ENCODE measurements at regions not wholly inside any gene's neighbourhood (a gene's known extent, or its start where the extent isn't known, plus 50 kb on each side); places are given as distances from the start of the nearest gene placed in this dataset.

DNA sequence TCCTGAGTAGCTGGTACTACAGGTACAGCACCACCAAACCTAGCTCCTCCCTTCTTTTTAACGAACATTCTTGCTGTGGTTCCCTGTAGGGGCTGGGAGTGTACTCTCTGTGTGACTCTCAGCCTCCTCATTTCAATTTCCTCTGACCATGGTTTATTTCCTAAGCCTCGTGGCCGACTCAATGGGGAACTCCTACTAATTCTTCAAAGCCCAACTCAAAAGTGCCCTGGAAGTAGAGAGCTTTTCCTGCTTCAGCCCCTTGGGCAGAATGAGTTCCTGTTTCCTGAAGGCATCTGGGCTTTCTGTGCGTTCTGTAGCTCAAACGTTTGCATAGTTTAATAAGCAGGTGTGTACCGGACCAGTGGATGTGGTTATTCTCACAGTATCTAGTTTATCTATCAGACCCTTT lies 70.9 kb upstream of the ACOT11 start:
- intact Hi-C loops (cut with DNase I), result no loop called here
- no peak for TF ChIP-seq CTCF (IDR thresholded peaks at IDR 0.05)
- H3K27me3 ChIP-seq, result peaks cover 0 to 26% (median 10%) of the 10 kb centered on the region in 7 donors

GRCh38 chr1:54476530-54477109 lies 70.4 kb upstream of the SSBP3 start:
- 82 to 83% methylated on average over 3 to 4 of the region's 4 CpGs for WGBS, 2 donors

More for the DNA sequence above, 70.9 kb upstream of the ACOT11 start:
- H3K4me1 ChIP-seq, result peaks cover 3 to 48% (median 8%) of the 10 kb centered on the region in 9 donors
- H3K4me3 ChIP-seq, result no peak overlapping the region
- H3K9me3 ChIP-seq, result no peaks in the 10 kb centered on the region
- ATAC-seq (no peak), DNase-seq (no peak)
- 58 to 72% methylated on average over 6 of the region's 6 CpGs for whole genome bisulfite sequencing, 2 donors
- no peak overlapping the region for H3K27ac ChIP-seq
- H3K36me3 ChIP-seq, result no peaks in the 10 kb centered on the region

GRCh38 chr1:54475946-54476516 lies 69.8 kb upstream of the SSBP3 start:
- H3K27ac ChIP-seq, result no peak overlapping the region

More at GRCh38 chr1:54476530-54477109, 70.4 kb upstream of the SSBP3 start:
- no peak overlapping the region for H3K4me3 ChIP-seq
- no peak for DNase-seq
- H3K36me3 ChIP-seq, result no peaks in the 10 kb centered on the region
- peaks cover 3 to 45% (median 8%) of the 10 kb centered on the region in 9 donors for H3K4me1 ChIP-seq
- TF ChIP-seq CTCF (IDR thresholded peaks at IDR 0.05), result no peak
- no peak for ATAC-seq
- H3K27ac ChIP-seq, result no peak overlapping the region
- no peaks in the 10 kb centered on the region for H3K9me3 ChIP-seq
- peaks cover 0 to 26% (median 10%) of the 10 kb centered on the region in 7 donors for H3K27me3 ChIP-seq
- intact Hi-C loops (cut with DNase I), result no loop called here

DNA sequence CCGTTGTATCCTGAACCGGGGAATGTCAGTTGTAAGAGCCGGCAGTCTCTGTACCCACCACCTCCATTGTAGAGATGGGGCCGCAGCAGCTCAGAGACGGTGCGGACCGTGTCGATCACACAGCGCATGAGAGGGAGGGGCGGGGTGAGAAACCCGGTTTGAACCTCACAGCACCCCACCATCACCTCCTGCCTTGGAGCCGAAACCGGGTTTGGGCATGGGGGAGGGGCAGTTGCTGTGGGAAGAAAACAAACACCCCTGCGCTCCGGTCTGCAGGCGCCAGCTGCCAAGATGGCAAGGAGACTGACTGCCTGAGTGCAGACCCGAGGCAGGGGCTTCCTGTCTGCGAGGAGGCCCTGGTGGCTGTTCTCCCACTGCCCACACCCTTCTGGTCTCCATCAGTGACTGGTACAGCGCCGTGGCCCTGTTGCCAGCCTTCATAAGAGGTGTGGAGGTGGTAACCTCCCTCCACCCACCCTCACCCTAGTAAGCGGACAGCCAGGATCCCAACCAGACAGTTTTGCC lies 69.2 kb upstream of the SSBP3 start:
- DNase-seq (no peak), ATAC-seq (peak in 3 of 8 donors; percentile 14 to 22 (median 21))
- WGBS, 2 donors, result 38 to 39% methylated on average over 21 of the region's 21 CpGs
- no peak for TF ChIP-seq CTCF (IDR thresholded peaks at IDR 0.05)
- Histone ChIP-seq H3K4me1 (peaks cover 3 to 33% (median 8%) of the 10 kb centered on the region in 9 donors), H3K27ac (no peak overlapping the region), H3K36me3 (no peaks in the 10 kb centered on the region), H3K4me3 (peak overlapping the region in 8 of 10 donors; percentile 1 to 50 (median 40)), H3K9me3 (no peaks in the 10 kb centered on the region), H3K27me3 (peaks cover 0 to 26% (median 10%) of the 10 kb centered on the region in 7 donors)
- intact Hi-C loops (cut with DNase I), result no loop called here

More at GRCh38 chr1:54475946-54476516, 69.8 kb upstream of the SSBP3 start:
- Histone ChIP-seq H3K4me1 (peaks cover 3 to 39% (median 8%) of the 10 kb centered on the region in 9 donors), H3K27me3 (peaks cover 0 to 26% (median 10%) of the 10 kb centered on the region in 7 donors), H3K4me3 (no peak overlapping the region), H3K36me3 (no peaks in the 10 kb centered on the region), H3K9me3 (no peaks in the 10 kb centered on the region)
- peak in 5 of 8 donors; percentile 14 to 52 (median 21) for ATAC-seq
- no peak for TF ChIP-seq CTCF (IDR thresholded peaks at IDR 0.05)
- DNase-seq, result no peak
- intact Hi-C loops (cut with DNase I), result no loop called here
- 59 to 62% methylated on average over 9 to 10 of the region's 10 CpGs for WGBS, 2 donors
